ENCODE measurements at regions not wholly inside any gene's neighbourhood (a gene's known extent, or its start where the extent isn't known, plus 50 kb on each side); places are given as distances from the start of the nearest gene placed in this dataset.

GRCh38 chr22:34687116-34687515, 378.8 kb upstream of the ISX start:
- 90% methylated on average over 1 of the region's 1 CpG for WGBS
- Histone ChIP-seq H3K4me3 (ENCODE audit: low read length in 2 of 2) (no peak overlapping the region), H3K36me3 (ENCODE audit: control insufficient read depth in 2 of 2, insufficient read depth in 2 of 2, low read length in 1 of 2) (no peaks in the 10 kb centered on the region), H3K9me3 (ENCODE audit: control insufficient read depth in 2 of 2, insufficient read depth in 1 of 2, low read length in 1 of 2) (no peaks in the 10 kb centered on the region), H3K27ac (ENCODE audit: low read depth in 1 of 2, low read length in 1 of 2) (no peak overlapping the region), H3K27me3 (ENCODE audit: control insufficient read depth in 2 of 2, insufficient read depth in 1 of 2, low read length in 1 of 2) (no peaks in the 10 kb centered on the region), H3K4me1 (ENCODE audit: control insufficient read depth in 2 of 2, insufficient read depth in 2 of 2, low read length in 2 of 2) (no peaks in the 10 kb centered on the region)
- no peak for DNase-seq (ENCODE audit: low read depth in 6 of 9, low spot score in 9 of 9)

GRCh38 chr22:34688825-34689224, 377.1 kb upstream of the ISX start:
- H3K36me3 ChIP-seq (ENCODE audit: control insufficient read depth in 2 of 2, insufficient read depth in 2 of 2, low read length in 1 of 2), result no peaks in the 10 kb centered on the region
- H3K4me3 ChIP-seq (ENCODE audit: low read length in 2 of 2), result no peak overlapping the region
- H3K27ac ChIP-seq (ENCODE audit: low read depth in 1 of 2, low read length in 1 of 2), result no peak overlapping the region
- H3K4me1 ChIP-seq (ENCODE audit: control insufficient read depth in 2 of 2, insufficient read depth in 2 of 2, low read length in 2 of 2), result no peaks in the 10 kb centered on the region
- 53% methylated on average over 1 of the region's 1 CpG for WGBS
- H3K27me3 ChIP-seq (ENCODE audit: control insufficient read depth in 2 of 2, insufficient read depth in 1 of 2, low read length in 1 of 2), result no peaks in the 10 kb centered on the region
- H3K9me3 ChIP-seq (ENCODE audit: control insufficient read depth in 2 of 2, insufficient read depth in 1 of 2, low read length in 1 of 2), result no peaks in the 10 kb centered on the region
- DNase-seq (ENCODE audit: low read depth in 6 of 9, low spot score in 9 of 9), result no peak

- no peak overlapping the region for H3K4me3 ChIP-seq (ENCODE audit: low read length in 2 of 2)
- no peak for DNase-seq (ENCODE audit: low read depth in 6 of 9, low spot score in 9 of 9)
- 32% methylated on average over 2 of the region's 2 CpGs for WGBS
- H3K27ac ChIP-seq (ENCODE audit: low read depth in 1 of 2, low read length in 1 of 2), result no peak overlapping the region
- H3K36me3 ChIP-seq (ENCODE audit: control insufficient read depth in 2 of 2, insufficient read depth in 2 of 2, low read length in 1 of 2), result no peaks in the 10 kb centered on the region
- H3K4me1 ChIP-seq (ENCODE audit: control insufficient read depth in 2 of 2, insufficient read depth in 2 of 2, low read length in 2 of 2), result no peaks in the 10 kb centered on the region
- no peaks in the 10 kb centered on the region for H3K27me3 ChIP-seq (ENCODE audit: control insufficient read depth in 2 of 2, insufficient read depth in 1 of 2, low read length in 1 of 2)
- H3K9me3 ChIP-seq (ENCODE audit: control insufficient read depth in 2 of 2, insufficient read depth in 1 of 2, low read length in 1 of 2), result no peaks in the 10 kb centered on the region
Measured at GRCh38 chr22:34696557-34696956, 369.4 kb upstream of the ISX start.

- no peak overlapping the region for H3K27ac ChIP-seq (ENCODE audit: low read depth in 1 of 2, low read length in 1 of 2)
- no peaks in the 10 kb centered on the region for H3K36me3 ChIP-seq (ENCODE audit: control insufficient read depth in 2 of 2, insufficient read depth in 2 of 2, low read length in 1 of 2)
- no peak overlapping the region for H3K4me3 ChIP-seq (ENCODE audit: low read length in 2 of 2)
- WGBS, result 93% methylated on average over 2 of the region's 2 CpGs
- no peaks in the 10 kb centered on the region for H3K27me3 ChIP-seq (ENCODE audit: control insufficient read depth in 2 of 2, insufficient read depth in 1 of 2, low read length in 1 of 2)
- no peaks in the 10 kb centered on the region for H3K4me1 ChIP-seq (ENCODE audit: control insufficient read depth in 2 of 2, insufficient read depth in 2 of 2, low read length in 2 of 2)
- DNase-seq (ENCODE audit: low read depth in 6 of 9, low spot score in 9 of 9), result no peak
- no peaks in the 10 kb centered on the region for H3K9me3 ChIP-seq (ENCODE audit: control insufficient read depth in 2 of 2, insufficient read depth in 1 of 2, low read length in 1 of 2)
Measured at GRCh38 chr22:34702279-34702678, 363.7 kb upstream of the ISX start.

GRCh38 chr22:34709641-34710040, 356.3 kb upstream of the ISX start:
- no peaks in the 10 kb centered on the region for H3K27me3 ChIP-seq (ENCODE audit: control insufficient read depth in 2 of 2, insufficient read depth in 1 of 2, low read length in 1 of 2)
- no peaks in the 10 kb centered on the region for H3K36me3 ChIP-seq (ENCODE audit: control insufficient read depth in 2 of 2, insufficient read depth in 2 of 2, low read length in 1 of 2)
- no peak for DNase-seq (ENCODE audit: low read depth in 6 of 9, low spot score in 9 of 9)
- H3K4me3 ChIP-seq (ENCODE audit: low read length in 2 of 2), result no peak overlapping the region
- no peaks in the 10 kb centered on the region for H3K4me1 ChIP-seq (ENCODE audit: control insufficient read depth in 2 of 2, insufficient read depth in 2 of 2, low read length in 2 of 2)
- H3K27ac ChIP-seq (ENCODE audit: low read depth in 1 of 2, low read length in 1 of 2), result no peak overlapping the region
- H3K9me3 ChIP-seq (ENCODE audit: control insufficient read depth in 2 of 2, insufficient read depth in 1 of 2, low read length in 1 of 2), result no peaks in the 10 kb centered on the region
- WGBS, result 97% methylated on average over 2 of the region's 2 CpGs

- Histone ChIP-seq H3K27me3 (ENCODE audit: control insufficient read depth in 2 of 2, insufficient read depth in 1 of 2, low read length in 1 of 2) (no peaks in the 10 kb centered on the region), H3K27ac (ENCODE audit: low read depth in 1 of 2, low read length in 1 of 2) (no peak overlapping the region), H3K4me3 (ENCODE audit: low read length in 2 of 2) (no peak overlapping the region), H3K36me3 (ENCODE audit: control insufficient read depth in 2 of 2, insufficient read depth in 2 of 2, low read length in 1 of 2) (no peaks in the 10 kb centered on the region), H3K9me3 (ENCODE audit: control insufficient read depth in 2 of 2, insufficient read depth in 1 of 2, low read length in 1 of 2) (no peaks in the 10 kb centered on the region), H3K4me1 (ENCODE audit: control insufficient read depth in 2 of 2, insufficient read depth in 2 of 2, low read length in 2 of 2) (no peaks in the 10 kb centered on the region)
- WGBS, result 87% methylated on average over 2 of the region's 2 CpGs
- DNase-seq (ENCODE audit: low read depth in 6 of 9, low spot score in 9 of 9), result no peak
Measured at GRCh38 chr22:34722901-34723300, 343.1 kb upstream of the ISX start.

- no peak for DNase-seq (ENCODE audit: low read depth in 6 of 9, low spot score in 9 of 9)
- H3K27me3 ChIP-seq (ENCODE audit: control insufficient read depth in 2 of 2, insufficient read depth in 1 of 2, low read length in 1 of 2), result no peaks in the 10 kb centered on the region
- H3K9me3 ChIP-seq (ENCODE audit: control insufficient read depth in 2 of 2, insufficient read depth in 1 of 2, low read length in 1 of 2), result no peaks in the 10 kb centered on the region
- H3K27ac ChIP-seq (ENCODE audit: low read depth in 1 of 2, low read length in 1 of 2), result no peak overlapping the region
- H3K4me3 ChIP-seq (ENCODE audit: low read length in 2 of 2), result no peak overlapping the region
- no peaks in the 10 kb centered on the region for H3K36me3 ChIP-seq (ENCODE audit: control insufficient read depth in 2 of 2, insufficient read depth in 2 of 2, low read length in 1 of 2)
- WGBS, result 98% methylated on average over 1 of the region's 1 CpG
- H3K4me1 ChIP-seq (ENCODE audit: control insufficient read depth in 2 of 2, insufficient read depth in 2 of 2, low read length in 2 of 2), result no peaks in the 10 kb centered on the region
Measured at GRCh38 chr22:34736081-34736480, 329.9 kb upstream of the ISX start.

GRCh38 chr22:34738661-34739400, 327.1 kb upstream of the ISX start:
- DNase-seq (ENCODE audit: low read depth in 6 of 9, low spot score in 9 of 9), result no peak
- Histone ChIP-seq H3K27ac (ENCODE audit: low read depth in 1 of 2, low read length in 1 of 2) (no peak overlapping the region), H3K36me3 (ENCODE audit: control insufficient read depth in 2 of 2, insufficient read depth in 2 of 2, low read length in 1 of 2) (no peaks in the 10 kb centered on the region), H3K4me3 (ENCODE audit: low read length in 2 of 2) (no peak overlapping the region), H3K9me3 (ENCODE audit: control insufficient read depth in 2 of 2, insufficient read depth in 1 of 2, low read length in 1 of 2) (no peaks in the 10 kb centered on the region), H3K27me3 (ENCODE audit: control insufficient read depth in 2 of 2, insufficient read depth in 1 of 2, low read length in 1 of 2) (no peaks in the 10 kb centered on the region), H3K4me1 (ENCODE audit: control insufficient read depth in 2 of 2, insufficient read depth in 2 of 2, low read length in 2 of 2) (no peaks in the 10 kb centered on the region)
- WGBS, result 69% methylated on average over 3 of the region's 3 CpGs

- WGBS, result 84% methylated on average over 6 of the region's 6 CpGs
- Histone ChIP-seq H3K4me3 (ENCODE audit: low read length in 2 of 2) (no peak overlapping the region), H3K4me1 (ENCODE audit: control insufficient read depth in 2 of 2, insufficient read depth in 2 of 2, low read length in 2 of 2) (no peaks in the 10 kb centered on the region), H3K9me3 (ENCODE audit: control insufficient read depth in 2 of 2, insufficient read depth in 1 of 2, low read length in 1 of 2) (no peaks in the 10 kb centered on the region), H3K27me3 (ENCODE audit: control insufficient read depth in 2 of 2, insufficient read depth in 1 of 2, low read length in 1 of 2) (no peaks in the 10 kb centered on the region), H3K36me3 (ENCODE audit: control insufficient read depth in 2 of 2, insufficient read depth in 2 of 2, low read length in 1 of 2) (no peaks in the 10 kb centered on the region), H3K27ac (ENCODE audit: low read depth in 1 of 2, low read length in 1 of 2) (no peak overlapping the region)
- no peak for DNase-seq (ENCODE audit: low read depth in 6 of 9, low spot score in 9 of 9)
Measured at GRCh38 chr22:34743110-34743751, 322.7 kb upstream of the ISX start.

All from thymus (tissue), 11 donors.